Gastrocnemius medialis (tissue), 4 donors: ENCODE measurements at regions not wholly inside any gene's neighbourhood (a gene's known extent, or its start where the extent isn't known, plus 50 kb on each side); places are given as distances from the start of the nearest gene placed in this dataset.
"Not testable (repeated sequence)": the region's sequence is repeated elsewhere in the genome, so short reads cannot be mapped to it uniquely, and the experiment has no call there.

ENCODE experiments used
- ATAC-seq, 2 donors: fragments of 150-250 bp; one replicate each; pipeline ENCODE4 v1.9.1; 2016
- DNase-seq, 2 donors: peaks; one replicate each; pipeline ENCODE4 v3.0.0-alpha.2; 2019
- H3K27ac ChIP-seq, 4 donors: fragments of 200-600 bp; sonication (generic); 1 replicate in 1 of 4; 2 replicates in 3 of 4; pipeline ENCODE4 v1.5.1; 2016 to 2018; ENCODE audit warnings: mild to moderate bottlenecking in 2 of 4, moderate library complexity in 1 of 4
- H3K27me3 ChIP-seq, 3 donors: fragments of 200-600 bp; sonication (generic) in 2 of 3; 1 replicate in 1 of 3; 2 replicates in 2 of 3; pipeline versions ENCODE4 v1.5.1 to v1.6.0; 2016 to 2019; ENCODE audit warnings: mild to moderate bottlenecking in 1 of 3, moderate library complexity in 1 of 3
- H3K36me3 ChIP-seq, 2 donors: fragments of 200-600 bp; sonication (generic) in 1 of 2; one replicate each; pipeline ENCODE4 v1.5.1; 2017 to 2018
- H3K4me1 ChIP-seq, 2 donors: fragments of 200-600 bp; sonication (generic) in 1 of 2; one replicate each; pipeline ENCODE4 v1.5.1; 2016 to 2017; ENCODE audit warnings: mild to moderate bottlenecking in 2 of 2
- H3K4me3 ChIP-seq, 4 donors: fragments of 200-600 bp; sonication (generic) in 3 of 4; 1 replicate in 1 of 4; 2 replicates in 3 of 4; pipeline ENCODE4 v1.5.1; 2016 to 2019; ENCODE audit warnings: mild to moderate bottlenecking in 2 of 4
- H3K9me3 ChIP-seq, 3 donors: fragments of 200-600 bp; sonication (generic) in 2 of 3; 1 replicate in 1 of 3; 2 replicates in 2 of 3; pipeline ENCODE4 v1.5.1; 2016 to 2019
- POLR2A ChIP-seq, 2 donors: fragments of 450-650 bp; IDR thresholded peaks; one replicate each; pipeline ENCODE4 v1.6.1; 2017; ENCODE audit warnings: antibody characterized with exemption in 2 of 2, mild to moderate bottlenecking in 2 of 2, moderate library complexity in 2 of 2
- in situ Hi-C, 4 donors: fragments of 200-750 bp; cut with MboI; loops; one replicate each; pipeline versions ENCODE4 v1.15.0 to v1.8.0; 2017; ENCODE audit warnings: low sequenced_read_pairs in 4 of 4
- intact Hi-C: fragments of 100-400 bp; cut with DNase I; formaldehyde crosslinking; loops from one replicate; pipeline ENCODE4 v1.15.1; 2023; ENCODE audit warnings: low total_unique reads
- TF ChIP-seq, protein P1 (sequence below), 5 experiments: fragments of 450-650 bp in 3 of 5; fragments of 200-600 bp in 2 of 5; sonication (generic) in 2 of 5; IDR thresholded peaks in 4 of 5; conservative IDR thresholded peaks in 1 of 5; 1 replicate in 4 of 5; 2 replicates in 1 of 5; pipeline ENCODE4 v1.5.1; 2016 to 2019; ENCODE audit warnings: antibody characterized with exemption in 5 of 5, mild to moderate bottlenecking in 3 of 5, moderate library complexity in 3 of 5

DNA sequence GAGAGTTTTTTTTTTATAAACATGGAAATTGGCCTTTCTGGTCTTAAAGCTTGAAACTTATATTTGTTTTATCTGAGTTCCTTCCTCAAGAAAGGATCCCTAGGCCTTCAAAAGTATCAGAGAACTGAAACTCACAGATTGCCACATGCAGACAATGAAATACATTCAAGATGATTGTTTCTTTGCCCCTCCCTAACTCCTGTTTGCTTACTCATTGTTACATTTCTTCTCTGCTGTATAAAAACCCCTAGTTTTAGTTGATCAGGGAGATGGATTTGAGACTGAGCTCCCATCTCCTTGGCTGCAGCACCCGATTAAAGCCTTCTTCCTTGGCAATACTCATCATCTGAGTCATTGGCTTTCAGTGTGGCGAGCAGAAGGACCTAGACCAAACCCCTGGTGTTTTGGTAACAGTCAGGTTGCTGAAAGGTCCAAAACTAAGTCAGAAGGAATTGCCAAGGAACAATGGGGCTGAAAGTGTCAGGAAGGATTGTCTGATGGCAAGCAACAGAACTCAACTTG is 132.3 kb upstream of the SULF2 start:
- Histone ChIP-seq H3K27ac (no peak overlapping the region), H3K4me3 (no peak overlapping the region), H3K9me3 (no peaks in the 10 kb centered on the region), H3K36me3 (no peaks in the 10 kb centered on the region), H3K4me1 (no peaks in the 10 kb centered on the region), H3K27me3 (peaks cover 0 to 16% (median 0%) of the 10 kb centered on the region in 3 donors)
- no peak for DNase-seq
- in situ Hi-C loops (no loop called here), intact Hi-C loops (no loop called here)
- no peak for ATAC-seq
- TF ChIP-seq POLR2A (IDR thresholded peaks at IDR 0.05): no peak
- TF ChIP-seq, protein P1, sequence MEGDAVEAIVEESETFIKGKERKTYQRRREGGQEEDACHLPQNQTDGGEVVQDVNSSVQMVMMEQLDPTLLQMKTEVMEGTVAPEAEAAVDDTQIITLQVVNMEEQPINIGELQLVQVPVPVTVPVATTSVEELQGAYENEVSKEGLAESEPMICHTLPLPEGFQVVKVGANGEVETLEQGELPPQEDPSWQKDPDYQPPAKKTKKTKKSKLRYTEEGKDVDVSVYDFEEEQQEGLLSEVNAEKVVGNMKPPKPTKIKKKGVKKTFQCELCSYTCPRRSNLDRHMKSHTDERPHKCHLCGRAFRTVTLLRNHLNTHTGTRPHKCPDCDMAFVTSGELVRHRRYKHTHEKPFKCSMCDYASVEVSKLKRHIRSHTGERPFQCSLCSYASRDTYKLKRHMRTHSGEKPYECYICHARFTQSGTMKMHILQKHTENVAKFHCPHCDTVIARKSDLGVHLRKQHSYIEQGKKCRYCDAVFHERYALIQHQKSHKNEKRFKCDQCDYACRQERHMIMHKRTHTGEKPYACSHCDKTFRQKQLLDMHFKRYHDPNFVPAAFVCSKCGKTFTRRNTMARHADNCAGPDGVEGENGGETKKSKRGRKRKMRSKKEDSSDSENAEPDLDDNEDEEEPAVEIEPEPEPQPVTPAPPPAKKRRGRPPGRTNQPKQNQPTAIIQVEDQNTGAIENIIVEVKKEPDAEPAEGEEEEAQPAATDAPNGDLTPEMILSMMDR (IDR thresholded peaks at IDR 0.05 in 4 of 5, conservative IDR thresholded peaks at IDR 0.05 in 1 of 5): no peak

GRCh38 chr20:47915495-47915894 is 130.2 kb upstream of the SULF2 start:
- Histone ChIP-seq H3K27me3 (peaks cover 0 to 2% (median 0%) of the 10 kb centered on the region in 3 donors), H3K4me1 (no peaks in the 10 kb centered on the region), H3K36me3 (no peaks in the 10 kb centered on the region), H3K27ac (no peak overlapping the region), H3K9me3 (no peaks in the 10 kb centered on the region), H3K4me3 (no peak overlapping the region)
- intact Hi-C loops (no loop called here), in situ Hi-C loops (no loop called here)
- ATAC-seq (no peak), DNase-seq (no peak)
- TF ChIP-seq, protein P1 (IDR thresholded peaks at IDR 0.05 in 4 of 5, conservative IDR thresholded peaks at IDR 0.05 in 1 of 5): no peak
- no peak for TF ChIP-seq POLR2A (IDR thresholded peaks at IDR 0.05)

GRCh38 chr20:47914792-47915191 is 129.5 kb upstream of the SULF2 start:
- no peaks in the 10 kb centered on the region for H3K4me1 ChIP-seq
- H3K36me3 ChIP-seq: no peaks in the 10 kb centered on the region
- in situ Hi-C loops (no loop called here), intact Hi-C loops (no loop called here)
- H3K9me3 ChIP-seq: no peaks in the 10 kb centered on the region
- no peak for DNase-seq
- peaks cover 0 to 1% (median 0%) of the 10 kb centered on the region in 3 donors for H3K27me3 ChIP-seq
- ATAC-seq: no peak
- H3K27ac ChIP-seq: no peak overlapping the region
- no peak overlapping the region for H3K4me3 ChIP-seq
- TF ChIP-seq, protein P1 (IDR thresholded peaks at IDR 0.05 in 4 of 5, conservative IDR thresholded peaks at IDR 0.05 in 1 of 5): no peak
- no peak for TF ChIP-seq POLR2A (IDR thresholded peaks at IDR 0.05)

DNA sequence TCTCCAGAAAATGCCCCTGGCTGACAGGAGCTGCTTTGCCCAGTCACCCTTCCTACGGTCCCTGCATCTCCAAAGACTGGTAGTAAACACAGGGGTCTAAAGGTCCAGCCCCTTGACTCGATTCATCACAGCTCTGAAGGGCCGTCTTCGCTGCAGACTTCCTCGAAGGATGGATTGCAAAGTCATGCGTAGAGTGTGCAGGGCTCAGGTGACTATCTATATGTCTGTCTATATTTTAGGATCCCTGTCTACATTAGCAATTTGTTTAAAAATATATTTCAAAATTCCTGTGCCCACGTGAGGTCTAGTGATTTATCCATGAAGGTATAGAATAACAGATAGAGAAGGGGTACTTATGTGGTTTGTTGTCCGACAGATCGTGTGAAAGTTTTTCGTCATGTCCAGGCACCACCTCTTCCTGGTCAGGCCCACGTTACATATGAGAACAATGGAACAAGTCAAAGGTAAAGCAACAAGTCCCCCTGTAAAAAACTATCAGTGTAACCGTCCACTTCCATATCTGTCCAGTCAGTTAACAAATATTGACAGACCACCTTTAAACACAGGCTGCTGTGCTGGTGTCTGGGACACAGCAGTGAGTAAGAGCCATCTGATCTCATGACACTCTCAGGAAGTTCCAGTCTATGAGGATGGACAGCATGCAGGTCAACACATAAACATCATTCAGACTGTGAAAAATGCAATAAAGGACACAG is 127.7 kb upstream of the SULF2 start:
- DNase-seq, in situ Hi-C loops, H3K27me3 ChIP-seq, H3K9me3 ChIP-seq, intact Hi-C loops, H3K36me3 ChIP-seq, H3K4me1 ChIP-seq, ATAC-seq, H3K4me3 ChIP-seq, H3K27ac ChIP-seq: not testable (repeated sequence)

DNA sequence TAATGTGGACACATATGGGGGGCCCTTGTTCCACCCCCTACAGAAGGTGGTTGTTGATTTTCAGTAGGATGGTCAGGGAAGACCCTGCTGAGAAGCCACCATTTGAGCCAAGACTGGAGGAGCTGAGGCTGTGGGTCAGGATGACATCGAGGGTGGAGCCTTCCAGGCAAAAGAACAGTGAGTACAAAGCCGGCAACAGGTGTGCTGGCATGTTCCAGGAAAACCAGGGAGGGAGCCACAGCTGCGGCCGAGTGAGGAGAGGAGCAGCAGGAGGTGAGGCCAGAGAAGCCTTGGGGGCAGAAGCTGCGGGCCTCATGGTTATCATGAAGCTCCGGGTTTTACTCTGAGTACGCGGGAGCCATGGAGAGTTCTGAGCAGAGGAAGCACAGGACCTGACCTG is 126.9 kb upstream of the SULF2 start:
- H3K27me3 ChIP-seq, intact Hi-C loops, H3K27ac ChIP-seq, in situ Hi-C loops, H3K36me3 ChIP-seq, H3K4me1 ChIP-seq, H3K4me3 ChIP-seq, DNase-seq, ATAC-seq, H3K9me3 ChIP-seq: not testable (repeated sequence)

DNA sequence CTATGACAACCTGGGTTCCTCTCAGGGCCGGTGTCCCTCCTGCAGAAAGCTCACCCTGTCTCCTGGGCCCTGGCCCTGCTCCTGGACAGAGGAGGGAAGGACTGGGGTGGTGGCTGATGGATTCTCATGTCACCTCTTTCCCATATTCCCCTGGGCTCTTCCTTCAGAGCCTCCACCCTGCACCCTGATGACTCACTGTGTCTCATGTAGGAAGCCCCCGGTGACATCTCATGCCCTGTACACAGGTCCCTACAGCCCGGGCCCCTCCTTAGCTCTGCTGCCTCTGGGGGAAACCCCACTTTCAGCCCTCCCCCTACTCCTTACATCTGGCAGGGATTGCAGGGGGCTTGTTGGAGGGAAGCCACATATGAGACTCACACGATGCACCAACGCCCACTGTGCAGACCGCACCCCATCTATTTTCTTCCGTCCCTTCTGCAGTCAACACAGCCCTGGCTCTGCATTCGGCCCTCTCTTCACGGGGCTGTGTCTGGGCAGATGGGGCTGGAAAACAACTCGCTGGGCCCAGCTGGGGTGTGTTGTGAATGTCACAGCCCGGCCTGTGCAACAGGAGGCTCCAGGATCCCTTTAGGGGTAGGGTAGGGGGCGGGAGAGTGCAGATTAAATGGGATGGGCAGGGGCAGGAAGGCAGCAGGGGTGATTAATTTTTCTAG is 124.6 kb upstream of the SULF2 start:
- H3K36me3 ChIP-seq, H3K9me3 ChIP-seq, H3K4me3 ChIP-seq, H3K4me1 ChIP-seq, ATAC-seq, intact Hi-C loops, H3K27ac ChIP-seq, DNase-seq, H3K27me3 ChIP-seq, in situ Hi-C loops: not testable (repeated sequence)

- H3K4me1 ChIP-seq, H3K27ac ChIP-seq, DNase-seq, H3K9me3 ChIP-seq, H3K27me3 ChIP-seq, intact Hi-C loops, in situ Hi-C loops, H3K4me3 ChIP-seq, H3K36me3 ChIP-seq, ATAC-seq: not testable (repeated sequence)
Observed at GRCh38 chr20:47908361-47909035, 123.2 kb upstream of the SULF2 start.

- ATAC-seq: not testable (repeated sequence)
Observed at GRCh38 chr20:47907951-47908350, 122.7 kb upstream of the SULF2 start.

More at GRCh38 chr20:47907951-47908350, 122.7 kb upstream of the SULF2 start:
- H3K27me3 ChIP-seq, in situ Hi-C loops, H3K36me3 ChIP-seq, DNase-seq, H3K4me1 ChIP-seq, H3K9me3 ChIP-seq, H3K27ac ChIP-seq, intact Hi-C loops, H3K4me3 ChIP-seq: not testable (repeated sequence)
